Endothelial cell of umbilical vein (primary cell): ENCODE measurements at regions not wholly inside any gene's neighbourhood (a gene's known extent, or its start where the extent isn't known, plus 50 kb on each side); places are given as distances from the start of the nearest gene placed in this dataset.

Experiments
- BruUV-seq: library from RNA; stranded (reverse); fragments of 400-500 nt; replicated peaks from 2 replicates; lab custom pipeline; 2021; lab: Mats Ljungman, UMichigan
- CTCF ChIA-PET: fragments of 300-600, 350-600 bp; sonication (Branson Sonifier 250); formaldehyde crosslinking; loops from one replicate; lab custom pipeline; 2021; ENCODE audit warnings: antibody characterized with exemption, inconsistent platforms; lab: Charles Lee
- POLR2A ChIA-PET: fragments of 300-600, 350-600 bp; sonication (Branson Sonifier 250); formaldehyde crosslinking; loops from one replicate; lab custom pipeline; 2021; ENCODE audit warnings: antibody characterized with exemption, inconsistent platforms; lab: Charles Lee
- DNase-seq: peaks from one replicate; pipeline ENCODE4 v3.0.0-alpha.2; 2011; ENCODE audit warnings: low read depth, low spot score
- FAIRE-seq: peaks from 2 replicates; lab custom pipeline; 2011; peaks lifted over from hg19 to GRCh38; lab: Jason Lieb, UNC
- H2AFZ ChIP-seq: 2 replicates; pipeline ENCODE4 v1.6.0; 2012; ENCODE audit warnings: low read depth, low read length, control low read depth, inconsistent platforms
- H3K27ac ChIP-seq: 2 replicates; pipeline ENCODE4 v1.5.1; 2011; ENCODE audit warnings: low read depth, mild to moderate bottlenecking, control low read depth, low read length, moderate library complexity; ENCODE audit not compliant: insufficient read depth
- H3K27me3 ChIP-seq, 2 experiments: 2 replicates each; pipeline versions ENCODE4 v1.6.0 to v1.6.1; 2011; ENCODE audit warnings: low read length in 2 of 2, mixed read lengths in 1 of 2; ENCODE audit not compliant: control insufficient read depth in 2 of 2, insufficient read depth in 2 of 2
- H3K36me3 ChIP-seq, 2 experiments: 2 replicates in 1 of 2; 3 replicates in 1 of 2; pipeline ENCODE4 v1.5.1; 2011; ENCODE audit warnings: low read length in 2 of 2, mild to moderate bottlenecking in 1 of 2, moderate library complexity in 1 of 2; ENCODE audit not compliant: control insufficient read depth in 2 of 2, insufficient read depth in 2 of 2; ENCODE audit errors: extremely low read depth in 1 of 2
- H3K4me1 ChIP-seq: 3 replicates; pipeline ENCODE4 v1.5.1; 2011; ENCODE audit warnings: mild to moderate bottlenecking, low read length; ENCODE audit not compliant: control insufficient read depth, insufficient read depth; ENCODE audit errors: extremely low read depth
- H3K4me2 ChIP-seq: 2 replicates; pipeline ENCODE4 v1.6.1; 2011; ENCODE audit warnings: low read length, control low read depth, mixed read lengths; ENCODE audit not compliant: insufficient read depth
- H3K4me3 ChIP-seq, 3 experiments: fragments of 200-600 bp in 1 of 3; sonication (generic), shearing (Covaris generic) in 1 of 3; replicated peaks in 1 of 3; 2 replicates each; pipeline ENCODE4 v1.5.1; 2011 to 2016; ENCODE audit warnings: control low read depth in 3 of 3, low read length in 3 of 3, mild to moderate bottlenecking in 2 of 3, inconsistent platforms in 1 of 3, low read depth in 1 of 3, moderate library complexity in 1 of 3; ENCODE audit not compliant: insufficient read depth in 1 of 3
- H3K79me2 ChIP-seq: 2 replicates; pipeline ENCODE4 v1.6.0; 2012; ENCODE audit warnings: low read length, inconsistent platforms; ENCODE audit not compliant: control insufficient read depth, insufficient read depth
- H3K9ac ChIP-seq: replicated peaks from 2 replicates; pipeline ENCODE3; 2011; ENCODE audit warnings: low read length, control low read depth; ENCODE audit not compliant: insufficient read depth; ENCODE audit errors: extremely low read depth
- H3K9me1 ChIP-seq: replicated peaks from 3 replicates; pipeline ENCODE4 v1.6.0; 2011; ENCODE audit warnings: mild to moderate bottlenecking, low read length; ENCODE audit not compliant: control insufficient read depth, insufficient read depth; ENCODE audit errors: extremely low read depth
- H3K9me3 ChIP-seq: replicated peaks from 2 replicates; pipeline ENCODE4 v1.5.1; 2012; ENCODE audit warnings: low read length, inconsistent platforms; ENCODE audit not compliant: control insufficient read depth, insufficient read depth
- H4K20me1 ChIP-seq: replicated peaks from 2 replicates; pipeline ENCODE3; 2011; ENCODE audit warnings: mild to moderate bottlenecking, low read length; ENCODE audit not compliant: control insufficient read depth, insufficient read depth; ENCODE audit errors: extremely low read depth
- EZH2 ChIP-seq: IDR thresholded peaks from 2 replicates; pipeline ENCODE4 v1.6.1; 2012; ENCODE audit warnings: borderline replicate concordance, low read depth, mild to moderate bottlenecking, moderate library complexity, low read length, inconsistent platforms; ENCODE audit not compliant: severe bottlenecking
- FOS ChIP-seq: IDR thresholded peaks from 2 replicates; pipeline ENCODE4 v1.6.1; 2011; ENCODE audit warnings: mild to moderate bottlenecking, low read length, moderate library complexity, borderline replicate concordance; ENCODE audit not compliant: insufficient read depth
- GATA2 ChIP-seq: IDR thresholded peaks from 2 replicates; pipeline ENCODE4 v1.7.0; 2011; ENCODE audit warnings: low read depth, mild to moderate bottlenecking, moderate library complexity, mixed read lengths, low read length; ENCODE audit not compliant: insufficient read length, insufficient read depth
- JUN ChIP-seq: IDR thresholded peaks from 2 replicates; pipeline ENCODE4 v1.6.1; 2011; ENCODE audit warnings: borderline replicate concordance, low read depth; ENCODE audit not compliant: insufficient read length, insufficient read depth
- MYC ChIP-seq: IDR thresholded peaks from one replicate; pipeline ENCODE4 v1.6.1; 2011; ENCODE audit warnings: mild to moderate bottlenecking, low read depth, low read length
- POLR2A ChIP-seq: IDR thresholded peaks from 2 replicates; pipeline ENCODE4 v1.6.1; 2012; ENCODE audit warnings: low read depth, mild to moderate bottlenecking, control low read depth, low read length
- POLR2AphosphoS5 ChIP-seq: IDR thresholded peaks from 2 replicates; pipeline ENCODE4 v1.6.1; 2012; ENCODE audit warnings: low read depth, mild to moderate bottlenecking, control low read depth, low read length, moderate library complexity; ENCODE audit not compliant: insufficient read depth
- dilution Hi-C: fragments of 300-500 bp; cut with MboI; formaldehyde crosslinking; loops from one replicate; pipeline ENCODE4 v1.15.0; 2019; ENCODE audit warnings: low sequenced_read_pairs; ENCODE audit not compliant: extremely low pct_ligation_motif_present
- intact Hi-C: fragments of 100-400 bp; cut with micrococcal nuclease; formaldehyde crosslinking; loops from one replicate; pipeline ENCODE4 v1.10.0; 2022
- TF ChIP-seq, protein P1 (sequence below), 2 donors: IDR thresholded peaks; 1 replicate in 1 of 2; 2 replicates in 1 of 2; pipeline ENCODE4 v1.5.1; 2011; ENCODE audit warnings: low read length in 2 of 2, mild to moderate bottlenecking in 2 of 2, moderate library complexity in 2 of 2, control low read depth in 1 of 2, inconsistent platforms in 1 of 2, low read depth in 1 of 2; ENCODE audit not compliant: insufficient read depth in 1 of 2; ENCODE audit errors: extremely low read depth in 1 of 2
- TF ChIP-seq, protein P2 (sequence below): IDR thresholded peaks from 2 replicates; pipeline ENCODE4 v1.6.1; 2011; ENCODE audit not compliant: insufficient read depth, insufficient read length

DNA sequence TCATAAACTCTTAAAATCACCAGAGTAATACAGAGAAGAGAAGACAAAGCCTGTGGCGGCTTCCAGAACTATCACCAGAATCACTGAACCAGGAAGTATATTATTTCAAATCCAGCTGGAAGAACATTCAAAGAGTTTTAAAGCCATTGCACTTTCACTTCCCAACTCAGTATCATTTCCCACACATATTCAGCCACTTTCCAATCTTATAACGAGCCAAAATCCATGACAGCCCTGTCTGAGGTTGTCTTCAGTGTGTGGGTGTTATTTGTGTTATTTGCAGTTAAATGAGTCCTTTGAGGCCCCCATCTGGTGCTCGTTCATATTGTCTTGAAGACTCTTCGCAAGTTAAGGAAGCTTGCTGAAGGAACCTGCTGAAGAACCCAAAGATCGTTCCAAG lies 559.9 kb downstream of the TSN start:
- POLR2A ChIA-PET = no interaction called here
- no peaks in the 10 kb centered on the region for H3K4me1 ChIP-seq
- no peak for FAIRE-seq
- H2AFZ ChIP-seq = no peak overlapping the region
- intact Hi-C loops = no loop called here
- DNase-seq = no peak
- H3K9me1 ChIP-seq = no peaks in the 10 kb centered on the region
- no peaks in the 10 kb centered on the region for H4K20me1 ChIP-seq
- H3K9me3 ChIP-seq = peaks cover 3% of the 10 kb centered on the region
- dilution Hi-C loops = no loop called here
- no peak overlapping the region for H3K9ac ChIP-seq
- no peak overlapping the region for H3K4me2 ChIP-seq
- CTCF ChIA-PET = no interaction called here
- no peak overlapping the region for H3K27ac ChIP-seq
- H3K79me2 ChIP-seq = no peaks in the 10 kb centered on the region
- TF ChIP-seq GATA2 (no peak), MYC (no peak), POLR2AphosphoS5 (no peak), POLR2A (no peak), EZH2 (no peak), FOS (no peak), JUN (no peak)
- TF ChIP-seq, protein P1, sequence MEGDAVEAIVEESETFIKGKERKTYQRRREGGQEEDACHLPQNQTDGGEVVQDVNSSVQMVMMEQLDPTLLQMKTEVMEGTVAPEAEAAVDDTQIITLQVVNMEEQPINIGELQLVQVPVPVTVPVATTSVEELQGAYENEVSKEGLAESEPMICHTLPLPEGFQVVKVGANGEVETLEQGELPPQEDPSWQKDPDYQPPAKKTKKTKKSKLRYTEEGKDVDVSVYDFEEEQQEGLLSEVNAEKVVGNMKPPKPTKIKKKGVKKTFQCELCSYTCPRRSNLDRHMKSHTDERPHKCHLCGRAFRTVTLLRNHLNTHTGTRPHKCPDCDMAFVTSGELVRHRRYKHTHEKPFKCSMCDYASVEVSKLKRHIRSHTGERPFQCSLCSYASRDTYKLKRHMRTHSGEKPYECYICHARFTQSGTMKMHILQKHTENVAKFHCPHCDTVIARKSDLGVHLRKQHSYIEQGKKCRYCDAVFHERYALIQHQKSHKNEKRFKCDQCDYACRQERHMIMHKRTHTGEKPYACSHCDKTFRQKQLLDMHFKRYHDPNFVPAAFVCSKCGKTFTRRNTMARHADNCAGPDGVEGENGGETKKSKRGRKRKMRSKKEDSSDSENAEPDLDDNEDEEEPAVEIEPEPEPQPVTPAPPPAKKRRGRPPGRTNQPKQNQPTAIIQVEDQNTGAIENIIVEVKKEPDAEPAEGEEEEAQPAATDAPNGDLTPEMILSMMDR (IDR thresholded peaks at IDR 0.05; ENCODE audit: extremely low read depth in 1 of 2, insufficient read depth in 1 of 2, low read depth in 1 of 2, low read length in 2 of 2) = no peak
- TF ChIP-seq, protein P2, sequence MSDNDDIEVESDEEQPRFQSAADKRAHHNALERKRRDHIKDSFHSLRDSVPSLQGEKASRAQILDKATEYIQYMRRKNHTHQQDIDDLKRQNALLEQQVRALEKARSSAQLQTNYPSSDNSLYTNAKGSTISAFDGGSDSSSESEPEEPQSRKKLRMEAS = no peak
- BruUV-seq = no TSS peak
- no peaks in the 10 kb centered on the region for H3K36me3 ChIP-seq
- no peaks in the 10 kb centered on the region for H3K27me3 ChIP-seq
- no peak overlapping the region for H3K4me3 ChIP-seq
